ENCODE measurements at regions not wholly inside any gene's neighbourhood (a gene's known extent, or its start where the extent isn't known, plus 50 kb on each side); places are given as distances from the start of the nearest gene placed in this dataset.

DNA sequence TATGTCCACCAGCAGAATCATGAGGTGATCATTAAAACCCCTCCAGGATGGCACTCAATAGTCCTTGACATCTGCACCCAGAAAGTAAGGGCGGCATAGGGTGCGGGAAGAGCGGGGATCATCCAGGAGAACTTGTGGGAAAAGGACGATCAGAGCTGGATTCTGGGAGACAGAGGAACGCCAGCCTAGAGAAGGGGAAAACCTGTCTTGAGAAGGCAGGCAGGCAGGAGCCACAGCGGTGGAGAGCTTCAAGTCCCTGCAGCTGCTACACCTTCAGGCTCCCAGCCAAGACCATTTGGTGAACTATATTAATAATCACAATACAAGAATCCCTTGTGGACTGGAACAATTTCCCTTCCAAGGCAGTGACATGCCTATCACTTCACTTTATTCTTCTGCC, 134.3 kb downstream of the BUD13 start:
- no peaks in the 10 kb centered on the region for H3K9me3 Mint-ChIP-seq
- H3K27me3 Mint-ChIP-seq, result peaks cover 3% of the 10 kb centered on the region
- H3K4me3 Mint-ChIP-seq, result no peak overlapping the region
- no peaks in the 10 kb centered on the region for H3K36me3 Mint-ChIP-seq
- no peaks in the 10 kb centered on the region for H3K4me1 Mint-ChIP-seq
- no peak overlapping the region for H3K27ac Mint-ChIP-seq

DNA sequence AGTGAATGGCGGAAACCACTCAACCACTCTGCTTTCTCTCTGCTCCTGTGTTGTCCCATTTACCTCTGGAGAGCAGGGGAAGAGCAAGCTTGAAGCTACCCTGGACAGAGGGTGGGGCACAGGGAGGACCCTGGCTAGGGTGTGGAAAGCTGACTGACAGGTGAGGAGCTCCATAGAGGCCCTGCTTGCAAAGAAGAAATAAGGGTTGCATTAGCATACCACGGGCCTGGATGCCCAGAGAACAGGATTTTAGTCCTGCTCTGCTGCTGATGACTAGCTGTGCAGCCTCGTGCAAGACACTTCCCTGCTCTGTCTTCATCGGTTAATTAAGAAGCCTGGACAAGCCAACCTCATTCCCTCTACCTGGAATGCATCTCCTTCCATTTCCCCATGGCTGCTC, 135.0 kb downstream of the BUD13 start:
- no peaks in the 10 kb centered on the region for H3K36me3 Mint-ChIP-seq
- no peak overlapping the region for H3K27ac Mint-ChIP-seq
- H3K27me3 Mint-ChIP-seq, result peaks cover 3% of the 10 kb centered on the region
- H3K9me3 Mint-ChIP-seq, result no peaks in the 10 kb centered on the region
- no peaks in the 10 kb centered on the region for H3K4me1 Mint-ChIP-seq
- no peak overlapping the region for H3K4me3 Mint-ChIP-seq

DNA sequence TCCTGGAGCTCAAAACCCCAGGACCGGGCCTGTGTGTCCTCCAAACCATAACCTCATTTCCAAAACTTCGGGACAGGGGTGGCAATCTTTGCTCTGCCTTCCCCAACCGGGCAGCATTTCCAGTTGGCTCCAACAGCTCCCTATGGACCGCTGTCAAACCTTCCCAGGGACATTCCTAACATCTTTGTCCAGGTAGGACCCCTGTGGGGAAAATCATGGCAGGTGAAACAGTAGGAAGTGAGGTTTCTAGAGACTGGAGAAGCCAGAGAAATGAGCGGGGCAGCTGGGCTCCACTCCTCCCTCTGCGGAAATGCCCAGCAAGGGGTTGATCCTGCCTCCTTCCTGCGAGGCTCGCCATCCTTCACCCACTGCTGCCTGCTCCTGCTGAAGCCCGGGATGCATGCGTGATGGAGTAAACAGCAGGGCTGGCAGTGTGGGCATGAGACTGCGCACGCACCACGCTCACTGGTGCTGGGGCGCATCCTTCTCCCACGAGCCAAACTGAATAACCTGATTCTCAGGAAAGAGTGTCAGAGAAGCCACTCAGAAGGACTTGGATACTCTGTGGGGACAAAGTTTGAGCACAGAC, 136.4 kb downstream of the BUD13 start:
- Mint-ChIP-seq H3K27ac (no peak overlapping the region), H3K4me1 (no peaks in the 10 kb centered on the region), H3K4me3 (no peak overlapping the region), H3K27me3 (peaks cover 2% of the 10 kb centered on the region), H3K9me3 (no peaks in the 10 kb centered on the region), H3K36me3 (no peaks in the 10 kb centered on the region)

DNA sequence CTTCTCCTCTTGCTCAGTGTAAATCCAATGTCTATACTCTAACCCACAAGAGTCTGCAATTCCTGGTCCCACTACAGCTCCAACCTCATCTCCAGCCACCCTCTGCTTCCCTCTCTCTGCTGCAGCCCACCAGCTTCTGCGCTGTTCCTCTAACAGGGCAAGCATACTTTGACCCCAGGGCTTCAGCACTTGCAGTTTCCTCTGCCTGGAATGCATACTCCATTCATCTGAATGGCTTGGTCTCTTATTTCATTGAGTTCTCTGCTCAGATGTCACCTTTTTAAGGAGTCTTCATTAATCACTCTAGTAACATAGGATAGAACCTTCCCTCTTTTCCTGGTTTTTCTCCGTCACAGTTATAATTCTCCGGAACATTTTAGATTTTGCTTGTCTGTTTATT, 141.6 kb downstream of the BUD13 start:
- no peak overlapping the region for H3K4me3 Mint-ChIP-seq
- H3K27me3 Mint-ChIP-seq, result peaks cover 2% of the 10 kb centered on the region
- no peak overlapping the region for H3K27ac Mint-ChIP-seq
- no peaks in the 10 kb centered on the region for H3K9me3 Mint-ChIP-seq
- H3K36me3 Mint-ChIP-seq, result no peaks in the 10 kb centered on the region
- H3K4me1 Mint-ChIP-seq, result no peaks in the 10 kb centered on the region

DNA sequence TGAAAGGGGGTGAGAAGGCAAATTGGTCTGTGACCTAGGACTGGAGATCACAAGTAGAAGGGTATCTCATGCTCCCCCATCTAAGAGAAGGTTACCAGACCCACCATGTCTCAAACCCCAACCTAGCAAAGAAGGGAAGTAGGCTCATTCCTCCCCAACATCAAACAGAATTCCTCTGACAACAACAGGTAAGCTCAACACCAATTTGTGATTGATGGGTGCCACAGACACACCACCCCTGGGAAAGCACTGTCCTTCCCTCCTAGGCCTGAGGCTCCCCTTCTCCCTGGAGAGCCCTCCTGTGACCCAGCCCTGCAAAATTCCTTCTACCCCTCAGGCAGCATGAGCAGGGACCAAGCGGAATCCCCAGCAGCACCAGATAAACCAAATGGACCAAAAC, 154.3 kb downstream of the BUD13 start:
- H3K27ac Mint-ChIP-seq, result no peak overlapping the region
- H3K27me3 Mint-ChIP-seq, result peaks cover 13% of the 10 kb centered on the region
- H3K36me3 Mint-ChIP-seq, result no peaks in the 10 kb centered on the region
- H3K4me3 Mint-ChIP-seq, result no peak overlapping the region
- peaks cover 9% of the 10 kb centered on the region for H3K9me3 Mint-ChIP-seq
- H3K4me1 Mint-ChIP-seq, result no peaks in the 10 kb centered on the region

DNA sequence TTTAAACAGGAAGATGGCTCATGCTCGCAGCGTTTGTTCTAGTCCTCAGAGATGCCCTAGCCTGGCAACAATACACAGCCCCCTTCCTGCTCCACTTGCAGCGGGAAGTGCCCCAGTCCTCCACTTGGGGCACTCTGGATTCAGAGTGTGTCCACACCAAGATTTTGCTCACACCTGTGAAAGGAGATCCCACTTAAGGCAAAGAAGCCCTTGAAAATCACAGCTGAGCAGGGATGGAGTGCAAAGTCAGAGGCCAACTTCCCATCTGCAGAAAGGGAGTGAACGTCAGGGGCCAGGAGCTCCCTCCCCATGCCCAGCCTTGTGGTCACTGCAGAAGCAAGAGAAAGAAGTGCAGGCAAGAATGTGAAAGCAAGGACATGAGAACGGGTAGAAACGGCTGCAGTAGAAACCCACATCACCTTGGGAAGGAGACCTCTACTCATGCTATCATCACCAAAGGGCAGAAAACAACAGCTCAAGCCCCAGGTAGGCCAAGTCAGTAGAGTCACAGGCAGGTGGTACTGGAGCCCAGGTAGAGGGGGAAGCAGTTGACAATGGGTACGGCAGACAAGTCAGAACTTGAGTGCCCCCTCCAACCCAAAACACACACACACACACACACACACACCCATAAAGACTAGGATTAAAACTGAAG, 157.4 kb downstream of the BUD13 start:
- peaks cover 3% of the 10 kb centered on the region for H3K27me3 Mint-ChIP-seq
- no peaks in the 10 kb centered on the region for H3K4me1 Mint-ChIP-seq
- H3K27ac Mint-ChIP-seq, result no peak overlapping the region
- no peak overlapping the region for H3K4me3 Mint-ChIP-seq
- no peaks in the 10 kb centered on the region for H3K36me3 Mint-ChIP-seq
- no peaks in the 10 kb centered on the region for H3K9me3 Mint-ChIP-seq

DNA sequence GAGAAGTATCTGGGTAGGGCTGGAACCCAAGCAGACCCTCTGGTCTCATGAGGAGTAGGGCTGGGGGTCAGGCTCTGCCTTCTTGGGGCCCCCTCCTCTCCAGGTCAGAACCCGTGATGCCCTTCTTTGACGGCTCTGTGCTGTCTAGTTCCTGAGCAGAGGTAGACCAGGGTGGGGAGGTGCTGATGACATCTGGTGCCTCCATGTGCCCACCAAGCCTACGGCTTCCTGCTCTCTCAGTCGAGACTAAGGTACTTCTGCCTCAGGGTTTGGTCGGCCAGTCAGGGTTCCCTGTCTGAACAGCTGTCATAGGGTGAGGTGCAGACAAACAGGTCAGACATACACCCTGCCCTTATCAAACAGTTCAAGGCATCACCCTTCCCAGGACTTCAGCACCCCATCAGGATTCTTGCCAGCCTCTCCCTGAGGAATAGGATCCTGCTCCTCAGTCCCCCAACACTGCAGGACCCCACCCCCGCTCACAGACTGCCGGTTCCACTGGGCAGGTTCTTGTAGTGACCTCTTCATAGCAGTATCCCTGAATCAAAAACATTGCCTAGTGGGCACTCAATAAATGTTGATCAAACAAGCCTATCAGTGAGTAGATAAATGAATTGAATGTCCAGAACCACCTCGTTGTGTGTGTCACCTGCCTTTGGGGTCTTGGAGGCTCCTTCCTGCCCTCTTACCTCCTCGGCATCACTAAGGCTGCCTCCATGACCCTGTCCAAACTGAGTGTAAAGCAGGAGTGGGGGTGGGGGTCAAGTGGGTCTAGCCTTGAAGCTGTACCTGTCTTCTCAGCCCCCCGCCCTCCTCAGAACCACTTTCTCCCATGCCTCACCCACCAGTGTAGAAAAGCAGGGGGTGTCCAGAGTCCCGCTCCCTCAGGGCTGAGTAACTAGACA, 158.2 kb downstream of the BUD13 start:
- peaks cover 6% of the 10 kb centered on the region for H3K27me3 Mint-ChIP-seq
- H3K4me1 Mint-ChIP-seq, result no peaks in the 10 kb centered on the region
- no peaks in the 10 kb centered on the region for H3K9me3 Mint-ChIP-seq
- H3K36me3 Mint-ChIP-seq, result no peaks in the 10 kb centered on the region
- H3K27ac Mint-ChIP-seq, result no peak overlapping the region
- no peak overlapping the region for H3K4me3 Mint-ChIP-seq

DNA sequence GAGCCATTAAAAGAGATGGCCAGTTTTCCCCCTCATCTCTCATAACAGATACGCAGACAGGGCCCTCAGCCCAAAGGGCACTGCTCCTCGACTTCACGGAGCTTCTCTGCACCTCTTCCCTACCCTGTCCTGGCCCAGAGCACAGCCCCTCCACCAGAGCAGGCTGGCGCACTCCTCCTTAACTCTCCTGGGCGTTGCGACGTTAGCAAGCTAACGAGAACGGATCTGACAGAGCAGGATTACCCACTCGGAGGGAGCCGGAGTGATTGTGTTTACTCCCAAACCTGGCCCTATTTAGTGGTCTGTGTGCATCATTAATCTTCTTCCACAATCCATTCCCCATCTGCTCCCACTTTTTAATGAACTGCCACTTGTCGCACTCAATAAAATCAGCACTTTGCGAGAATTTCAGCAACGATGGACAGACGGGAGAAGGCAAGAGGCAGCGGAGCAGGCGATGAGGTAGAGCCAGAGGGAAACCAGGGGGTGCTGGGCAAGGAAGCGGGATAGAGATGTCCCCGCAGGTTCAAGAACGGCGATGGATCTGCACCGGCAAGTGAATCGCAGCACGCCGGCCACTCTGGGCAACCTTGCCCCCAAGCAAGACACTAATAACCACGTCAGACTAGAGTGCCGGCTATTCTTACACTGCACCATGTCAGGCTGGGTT, 159.4 kb downstream of the BUD13 start:
- H3K36me3 Mint-ChIP-seq, result no peaks in the 10 kb centered on the region
- H3K27me3 Mint-ChIP-seq, result peaks cover 6% of the 10 kb centered on the region
- no peak overlapping the region for H3K4me3 Mint-ChIP-seq
- no peaks in the 10 kb centered on the region for H3K9me3 Mint-ChIP-seq
- H3K4me1 Mint-ChIP-seq, result no peaks in the 10 kb centered on the region
- H3K27ac Mint-ChIP-seq, result no peak overlapping the region

DNA sequence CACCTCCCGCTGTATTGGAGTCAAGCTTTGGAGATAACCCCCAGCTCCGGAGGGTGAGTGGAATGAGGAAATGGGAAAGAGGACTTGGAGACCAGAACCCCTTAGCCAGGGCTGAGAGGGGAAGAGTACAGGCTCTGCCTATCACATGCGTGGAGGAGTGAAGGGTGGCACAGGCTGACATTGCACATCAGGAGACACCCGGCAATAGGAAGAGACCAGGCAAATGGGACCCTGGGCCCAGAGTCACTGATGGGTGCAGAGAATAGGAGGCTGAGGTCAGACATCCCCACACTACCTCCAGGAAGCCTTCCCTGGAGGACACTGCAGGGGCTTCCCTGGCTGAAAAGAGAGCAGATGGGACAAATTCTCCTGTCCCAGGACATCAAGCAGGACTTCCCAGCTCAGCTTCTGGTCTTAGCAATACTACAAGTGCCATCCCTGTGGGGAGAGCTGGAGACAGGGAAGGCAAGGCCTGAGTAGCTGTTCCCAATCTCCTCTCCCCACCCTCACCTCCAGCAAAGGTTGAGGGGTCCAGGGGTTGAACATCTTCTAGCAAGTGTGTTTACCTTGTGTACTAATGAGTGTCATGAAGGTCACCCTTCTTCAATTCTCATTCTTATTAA, 160.7 kb downstream of the BUD13 start:
- Mint-ChIP-seq H3K27ac (no peak overlapping the region), H3K4me1 (no peaks in the 10 kb centered on the region), H3K4me3 (no peak overlapping the region), H3K9me3 (no peaks in the 10 kb centered on the region), H3K36me3 (no peaks in the 10 kb centered on the region), H3K27me3 (peaks cover 8% of the 10 kb centered on the region)

DNA sequence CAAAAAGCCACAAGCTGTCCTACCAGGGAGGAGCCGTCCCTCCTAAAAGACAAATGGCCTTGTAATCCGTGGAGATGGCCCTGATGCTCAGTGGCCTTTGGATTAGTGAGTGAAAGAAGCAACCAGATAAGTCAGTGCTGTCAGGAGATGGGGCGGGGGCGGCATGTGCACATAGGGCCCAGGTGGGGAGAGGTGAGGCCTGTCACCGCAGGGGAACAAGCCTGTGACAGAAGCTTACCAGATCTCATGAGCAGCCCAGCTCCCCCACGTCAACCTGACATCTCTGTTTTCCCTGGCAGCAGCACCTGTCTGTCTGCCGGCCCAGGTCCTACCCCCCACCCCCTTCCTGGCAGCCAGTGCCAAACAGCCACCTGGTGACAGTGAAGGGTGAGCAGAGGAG, 162.6 kb downstream of the BUD13 start:
- Mint-ChIP-seq H3K4me3 (no peak overlapping the region), H3K4me1 (no peaks in the 10 kb centered on the region), H3K27me3 (peaks cover 14% of the 10 kb centered on the region), H3K36me3 (no peaks in the 10 kb centered on the region), H3K27ac (no peak overlapping the region), H3K9me3 (no peaks in the 10 kb centered on the region)

DNA sequence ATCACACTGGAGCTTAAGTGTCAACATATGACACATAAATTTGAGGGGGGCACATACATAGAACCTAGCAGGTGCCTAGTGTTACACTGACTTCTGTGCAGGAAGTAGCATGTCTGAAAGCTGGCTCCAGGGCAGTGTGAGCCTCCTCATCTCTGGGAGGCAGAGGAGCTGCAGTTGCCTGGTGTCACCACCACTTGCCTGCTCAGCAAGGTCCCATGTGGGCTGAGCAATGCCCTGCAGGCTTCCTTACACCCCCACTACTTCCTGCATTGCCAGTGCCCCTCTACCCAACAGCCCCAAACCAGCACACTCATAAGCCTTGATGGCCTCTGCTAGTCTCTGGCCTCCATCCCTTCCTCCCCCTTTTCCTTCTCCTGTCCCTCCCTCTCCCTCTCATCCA, 165.8 kb downstream of the BUD13 start:
- H3K27me3 Mint-ChIP-seq, result peaks cover 13% of the 10 kb centered on the region
- no peak overlapping the region for H3K27ac Mint-ChIP-seq
- H3K36me3 Mint-ChIP-seq, result no peaks in the 10 kb centered on the region
- H3K4me1 Mint-ChIP-seq, result no peaks in the 10 kb centered on the region
- H3K9me3 Mint-ChIP-seq, result no peaks in the 10 kb centered on the region
- H3K4me3 Mint-ChIP-seq, result no peak overlapping the region

DNA sequence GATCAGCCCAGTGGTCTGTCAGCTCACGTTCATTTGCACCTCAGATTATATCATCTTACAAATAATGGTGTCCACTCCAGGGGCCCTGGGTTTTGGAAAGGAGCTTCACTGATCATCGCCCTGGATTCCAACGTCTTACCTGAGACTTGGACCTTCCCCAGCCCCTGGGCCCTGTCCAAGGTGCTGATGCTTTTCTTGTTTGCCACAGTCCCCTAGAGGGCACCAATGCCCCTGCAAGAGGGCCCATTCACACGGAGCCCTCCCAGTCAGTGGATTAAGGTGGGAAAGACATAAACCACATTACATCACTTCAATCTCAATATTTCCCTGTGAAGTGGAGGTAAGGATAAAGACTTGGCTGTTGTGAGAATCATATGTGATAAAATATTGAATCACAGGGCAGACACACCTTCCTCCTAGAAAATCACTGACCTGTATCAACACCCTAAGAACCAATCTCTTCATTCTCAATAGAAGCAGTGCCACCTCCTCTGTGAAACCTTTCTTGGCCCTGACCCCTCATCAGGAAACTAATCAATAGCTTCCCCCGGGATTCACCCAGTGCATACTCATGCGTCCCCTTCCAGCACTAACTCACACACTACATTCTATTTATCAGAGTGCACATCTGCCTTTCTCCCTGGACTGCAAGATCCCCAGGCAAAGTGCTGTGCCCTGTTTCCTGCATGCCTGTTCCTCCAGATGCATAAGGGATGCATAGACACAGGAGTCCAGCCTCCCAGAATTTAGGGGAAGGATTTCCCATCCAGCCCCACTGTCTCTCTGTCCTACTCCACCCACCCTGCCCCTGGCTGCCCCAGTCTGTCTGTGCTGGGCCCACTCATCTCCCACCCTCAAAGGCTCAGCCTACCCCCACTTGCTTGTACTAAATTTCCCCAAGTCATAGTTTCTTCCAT, 167.0 kb downstream of the BUD13 start:
- Mint-ChIP-seq H3K4me1 (no peaks in the 10 kb centered on the region), H3K4me3 (no peak overlapping the region), H3K36me3 (no peaks in the 10 kb centered on the region), H3K27ac (peak overlapping the region; percentile 59), H3K27me3 (peaks cover 13% of the 10 kb centered on the region), H3K9me3 (no peaks in the 10 kb centered on the region)

DNA sequence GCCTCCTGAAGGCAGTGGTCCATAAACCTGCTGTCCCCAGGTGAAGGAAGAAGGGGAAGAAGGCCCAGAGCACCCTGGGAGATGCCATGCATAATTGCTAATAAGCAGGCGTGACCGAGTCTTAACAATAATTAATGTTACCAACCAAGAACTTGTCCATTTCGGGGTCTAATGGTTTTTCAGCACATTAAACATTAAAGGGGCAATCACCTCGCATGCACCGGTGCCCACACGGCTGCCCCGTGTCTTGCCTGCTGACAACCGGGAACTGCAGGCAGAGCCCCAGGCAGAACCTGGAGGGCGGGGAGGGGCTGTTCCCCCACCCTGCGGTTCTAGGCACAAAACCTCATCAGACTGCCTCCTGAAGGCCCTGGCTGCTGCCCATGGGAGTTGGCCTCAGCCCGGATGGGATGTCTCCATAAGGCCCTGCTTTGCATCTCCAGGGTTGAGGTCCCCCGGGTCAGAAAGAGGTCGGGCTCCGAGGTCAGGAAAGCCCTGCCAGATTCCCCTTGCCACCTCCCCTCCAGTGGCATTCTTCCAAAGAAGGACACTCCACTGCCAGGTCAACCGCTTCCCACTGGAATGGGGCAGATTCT, 169.0 kb downstream of the BUD13 start:
- Mint-ChIP-seq H3K9me3 (no peaks in the 10 kb centered on the region), H3K27me3 (peaks cover 12% of the 10 kb centered on the region), H3K4me1 (no peaks in the 10 kb centered on the region), H3K4me3 (no peak overlapping the region), H3K27ac (no peak overlapping the region), H3K36me3 (no peaks in the 10 kb centered on the region)

DNA sequence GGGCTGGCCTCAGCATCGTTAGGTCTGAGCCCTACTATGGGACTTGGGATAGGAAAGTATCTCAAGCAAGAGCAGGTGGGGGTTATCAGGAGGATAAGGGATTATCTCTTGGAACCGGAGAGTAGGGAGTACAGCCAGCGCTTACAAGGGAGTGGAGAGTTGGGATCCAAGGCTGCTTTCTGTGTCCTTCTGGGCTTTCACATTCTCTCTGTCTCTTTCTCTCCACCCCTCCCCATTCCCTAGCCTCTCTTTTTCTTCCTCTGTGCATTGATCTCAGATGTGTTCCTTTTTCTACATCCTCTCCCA, 170.2 kb downstream of the BUD13 start:
- Mint-ChIP-seq H3K4me3 (no peak overlapping the region), H3K27me3 (peaks cover 11% of the 10 kb centered on the region), H3K27ac (no peak overlapping the region), H3K4me1 (no peaks in the 10 kb centered on the region), H3K36me3 (no peaks in the 10 kb centered on the region), H3K9me3 (no peaks in the 10 kb centered on the region)

All from activated naive CD4-positive, alpha-beta T cell treated with anti-CD3 and anti-CD28 coated beads, Interleukin-2, amount 50 U/mL, for 24 hours (primary cell).